ENCODE measurements at regions not wholly inside any gene's neighbourhood (a gene's known extent, or its start where the extent isn't known, plus 50 kb on each side); places are given as distances from the start of the nearest gene placed in this dataset.
"Not testable (repeated sequence)": the region's sequence is repeated elsewhere in the genome, so short reads cannot be mapped to it uniquely, and the experiment has no call there.

- Histone ChIP-seq H3K79me2 (no peaks in the 10 kb centered on the region), H3K27me3 (no peaks in the 10 kb centered on the region), H3K36me3 (replicated peaks; ENCODE audit: insufficient read depth, low read depth) (no peaks in the 10 kb centered on the region), H3K4me3 (no peak overlapping the region), H3K4me2 (no peak overlapping the region), H3K4me1 (ENCODE audit: insufficient read depth) (no peaks in the 10 kb centered on the region), H4K20me1 (ENCODE audit: insufficient read depth, poor library complexity, severe bottlenecking) (no peaks in the 10 kb centered on the region), H3K9me3 (ENCODE audit: low read depth) (no peaks in the 10 kb centered on the region), H3K27ac (no peak overlapping the region), H3K9me2 (replicated peaks; ENCODE audit: insufficient read depth) (no peaks in the 10 kb centered on the region), H2AFZ (no peak overlapping the region)
- TF ChIP-seq, protein P1, sequence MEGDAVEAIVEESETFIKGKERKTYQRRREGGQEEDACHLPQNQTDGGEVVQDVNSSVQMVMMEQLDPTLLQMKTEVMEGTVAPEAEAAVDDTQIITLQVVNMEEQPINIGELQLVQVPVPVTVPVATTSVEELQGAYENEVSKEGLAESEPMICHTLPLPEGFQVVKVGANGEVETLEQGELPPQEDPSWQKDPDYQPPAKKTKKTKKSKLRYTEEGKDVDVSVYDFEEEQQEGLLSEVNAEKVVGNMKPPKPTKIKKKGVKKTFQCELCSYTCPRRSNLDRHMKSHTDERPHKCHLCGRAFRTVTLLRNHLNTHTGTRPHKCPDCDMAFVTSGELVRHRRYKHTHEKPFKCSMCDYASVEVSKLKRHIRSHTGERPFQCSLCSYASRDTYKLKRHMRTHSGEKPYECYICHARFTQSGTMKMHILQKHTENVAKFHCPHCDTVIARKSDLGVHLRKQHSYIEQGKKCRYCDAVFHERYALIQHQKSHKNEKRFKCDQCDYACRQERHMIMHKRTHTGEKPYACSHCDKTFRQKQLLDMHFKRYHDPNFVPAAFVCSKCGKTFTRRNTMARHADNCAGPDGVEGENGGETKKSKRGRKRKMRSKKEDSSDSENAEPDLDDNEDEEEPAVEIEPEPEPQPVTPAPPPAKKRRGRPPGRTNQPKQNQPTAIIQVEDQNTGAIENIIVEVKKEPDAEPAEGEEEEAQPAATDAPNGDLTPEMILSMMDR (IDR thresholded peaks at IDR 0.05; ENCODE audit: poor library complexity): no peak
- no peak for TF ChIP-seq EZH2phosphoT487 (IDR thresholded peaks at IDR 0.05; ENCODE audit: low read depth, severe bottlenecking, unreplicated experiment)
- no peak for TF ChIP-seq EZH2 (IDR thresholded peaks at IDR 0.05; ENCODE audit: borderline replicate concordance)
- no peak for DNase-seq (ENCODE audit: low spot score)
- WGBS (ENCODE audit: low lambda C conversion rate, missing lambda C conversion rate): 93% methylated on average over 3 of the region's 3 CpGs
Observed at GRCh38 chr4:187393531-187394344, 601.8 kb upstream of the ZFP42 start.

DNA sequence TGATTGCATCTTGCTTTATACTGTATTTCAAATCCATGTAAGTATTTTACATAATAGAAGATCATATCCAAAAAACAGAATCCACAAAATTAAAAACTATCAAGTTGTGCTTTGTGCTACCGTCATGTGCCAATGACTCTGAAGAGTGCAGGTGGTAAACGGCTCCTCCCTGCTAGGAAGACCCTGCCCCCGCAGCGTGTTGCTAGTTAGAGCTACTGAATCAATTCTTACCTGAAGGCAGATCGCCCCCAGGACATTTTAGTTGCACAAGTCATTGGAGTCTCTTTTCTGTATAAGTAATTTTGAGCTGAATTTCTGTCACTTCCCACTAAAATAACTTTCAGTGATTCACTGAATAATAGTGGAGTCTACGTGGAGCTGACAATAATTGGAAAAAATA lies 599.5 kb upstream of the ZFP42 start:
- Histone ChIP-seq H3K4me1 (ENCODE audit: insufficient read depth) (no peaks in the 10 kb centered on the region), H3K36me3 (replicated peaks; ENCODE audit: insufficient read depth, low read depth) (no peaks in the 10 kb centered on the region), H2AFZ (no peak overlapping the region), H4K20me1 (ENCODE audit: insufficient read depth, poor library complexity, severe bottlenecking) (no peaks in the 10 kb centered on the region), H3K27me3 (no peaks in the 10 kb centered on the region), H3K27ac (no peak overlapping the region), H3K4me2 (no peak overlapping the region), H3K79me2 (no peaks in the 10 kb centered on the region), H3K9me3 (ENCODE audit: low read depth) (no peaks in the 10 kb centered on the region), H3K9me2 (replicated peaks; ENCODE audit: insufficient read depth) (no peaks in the 10 kb centered on the region), H3K4me3 (no peak overlapping the region)
- TF ChIP-seq, protein P1 (IDR thresholded peaks at IDR 0.05; ENCODE audit: poor library complexity): no peak
- TF ChIP-seq EZH2phosphoT487 (IDR thresholded peaks at IDR 0.05; ENCODE audit: low read depth, severe bottlenecking, unreplicated experiment) (no peak), EZH2 (IDR thresholded peaks at IDR 0.05; ENCODE audit: borderline replicate concordance) (no peak)
- no peak for DNase-seq (ENCODE audit: low spot score)
- 86% methylated on average over 6 of the region's 6 CpGs for WGBS (ENCODE audit: low lambda C conversion rate, missing lambda C conversion rate)

GRCh38 chr4:187408447-187408846 lies 587.1 kb upstream of the ZFP42 start:
- 95% methylated on average over 10 of the region's 10 CpGs for WGBS (ENCODE audit: low lambda C conversion rate, missing lambda C conversion rate)
- H3K36me3 ChIP-seq (replicated peaks; ENCODE audit: insufficient read depth, low read depth); H4K20me1 ChIP-seq (ENCODE audit: insufficient read depth, poor library complexity, severe bottlenecking); H3K9me2 ChIP-seq (replicated peaks; ENCODE audit: insufficient read depth); H3K79me2 ChIP-seq; H3K4me1 ChIP-seq (ENCODE audit: insufficient read depth); H3K4me2 ChIP-seq; H3K9me3 ChIP-seq (ENCODE audit: low read depth); H3K4me3 ChIP-seq; DNase-seq (ENCODE audit: low spot score); H3K27me3 ChIP-seq; H3K27ac ChIP-seq; H2AFZ ChIP-seq: not testable (repeated sequence)

DNA sequence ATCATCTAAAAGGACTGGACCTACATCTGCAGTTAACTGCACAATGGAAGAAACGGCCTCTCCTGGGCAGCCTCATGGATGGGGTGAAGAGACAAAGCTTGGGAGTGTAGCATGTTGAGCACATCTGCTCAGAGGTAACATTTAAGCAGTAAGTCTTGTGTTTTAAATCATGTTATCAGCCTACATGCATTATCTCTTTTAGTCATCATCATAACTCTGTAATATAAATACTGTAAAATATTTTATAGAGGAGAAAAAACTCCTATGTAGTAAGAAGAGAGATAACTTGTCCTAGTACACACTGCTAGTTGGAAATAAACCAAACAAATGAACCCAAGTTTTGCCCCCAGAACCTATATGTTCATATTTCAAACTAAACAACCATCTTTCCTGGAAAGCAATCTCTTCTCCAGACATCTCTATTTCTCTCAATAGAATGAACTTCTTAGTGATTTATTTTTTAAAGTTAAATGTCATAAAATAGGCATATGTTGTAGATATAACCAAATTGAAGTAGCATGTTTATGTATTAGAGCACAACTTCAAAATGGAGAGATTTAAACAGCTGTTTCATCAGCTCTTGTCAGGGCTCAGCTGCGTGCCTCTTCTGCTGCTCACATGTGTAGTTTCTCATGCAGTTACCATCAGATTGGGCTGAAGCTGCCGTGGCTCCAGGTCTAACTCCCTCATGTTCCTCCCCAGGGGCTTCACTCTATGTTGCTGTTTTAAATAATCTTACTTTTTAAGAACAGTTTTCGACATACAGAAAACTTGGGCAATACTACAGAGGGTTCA lies 581.8 kb upstream of the ZFP42 start:
- no peak overlapping the region for H3K4me3 ChIP-seq
- H3K79me2 ChIP-seq: no peaks in the 10 kb centered on the region
- TF ChIP-seq, protein P1 (IDR thresholded peaks at IDR 0.05; ENCODE audit: poor library complexity): no peak
- TF ChIP-seq EZH2 (IDR thresholded peaks at IDR 0.05; ENCODE audit: borderline replicate concordance) (no peak), EZH2phosphoT487 (IDR thresholded peaks at IDR 0.05; ENCODE audit: low read depth, severe bottlenecking, unreplicated experiment) (no peak)
- no peak overlapping the region for H3K4me2 ChIP-seq
- H3K27me3 ChIP-seq: no peaks in the 10 kb centered on the region
- no peaks in the 10 kb centered on the region for H3K9me2 ChIP-seq (replicated peaks; ENCODE audit: insufficient read depth)
- no peak overlapping the region for H3K27ac ChIP-seq
- DNase-seq (ENCODE audit: low spot score): no peak
- H2AFZ ChIP-seq: no peak overlapping the region
- H3K4me1 ChIP-seq (ENCODE audit: insufficient read depth): no peaks in the 10 kb centered on the region
- no peaks in the 10 kb centered on the region for H3K9me3 ChIP-seq (ENCODE audit: low read depth)
- WGBS (ENCODE audit: low lambda C conversion rate, missing lambda C conversion rate): 89% methylated on average over 4 of the region's 4 CpGs
- H4K20me1 ChIP-seq (ENCODE audit: insufficient read depth, poor library complexity, severe bottlenecking): no peaks in the 10 kb centered on the region
- H3K36me3 ChIP-seq (replicated peaks; ENCODE audit: insufficient read depth, low read depth): no peaks in the 10 kb centered on the region

Data from hepatocyte (in vitro differentiated cells).